Tibial nerve (tissue), 4 donors: ENCODE measurements at regions not wholly inside any gene's neighbourhood (a gene's known extent, or its start where the extent isn't known, plus 50 kb on each side); places are given as distances from the start of the nearest gene placed in this dataset.

Source experiments
- DNase-seq, 2 donors: peaks; one replicate each; pipeline ENCODE4 v3.0.0-alpha.2; 2019; ENCODE audit warnings: low spot score in 2 of 2
- H3K27ac ChIP-seq, 4 donors: fragments of 200-600 bp; sonication (generic) in 3 of 4; one replicate each; pipeline ENCODE4 v1.5.1; 2017 to 2019; ENCODE audit warnings: mild to moderate bottlenecking in 1 of 4
- H3K27me3 ChIP-seq, 2 donors: fragments of 200-600 bp; sonication (generic) in 1 of 2; one replicate each; pipeline versions ENCODE4 v1.5.1 to v1.6.0; 2017 to 2019
- H3K36me3 ChIP-seq, 3 donors: fragments of 200-600 bp; sonication (generic); one replicate each; pipeline ENCODE4 v1.5.1; 2018 to 2019
- H3K4me1 ChIP-seq, 4 donors: fragments of 200-600 bp; sonication (generic) in 3 of 4; one replicate each; pipeline ENCODE4 v1.5.1; 2017 to 2019
- H3K4me3 ChIP-seq, 4 donors: fragments of 200-600 bp; sonication (generic) in 3 of 4; one replicate each; pipeline ENCODE4 v1.5.1; 2017 to 2019; ENCODE audit warnings: mild to moderate bottlenecking in 1 of 4, moderate library complexity in 1 of 4
- H3K9me3 ChIP-seq, 4 donors: fragments of 200-600 bp; sonication (generic) in 3 of 4; one replicate each; pipeline ENCODE4 v1.5.1; 2017 to 2019
- CTCF ChIP-seq, 5 experiments: fragments of 200-600 bp in 3 of 5; fragments of 450-650 bp in 2 of 5; sonication (generic) in 3 of 5; IDR thresholded peaks; one replicate each; pipeline ENCODE4 v1.5.1; 2016 to 2019; ENCODE audit warnings: antibody characterized with exemption in 5 of 5, mild to moderate bottlenecking in 3 of 5, moderate library complexity in 2 of 5
- EP300 ChIP-seq, 2 donors: sonication (generic); formaldehyde crosslinking; IDR thresholded peaks; one replicate each; pipeline ENCODE4 v1.6.1; 2017; ENCODE audit warnings: antibody characterized with exemption in 2 of 2, mild to moderate bottlenecking in 1 of 2
- POLR2A ChIP-seq, 2 donors: fragments of 450-650 bp; IDR thresholded peaks; one replicate each; pipeline ENCODE4 v1.6.1; 2017; ENCODE audit warnings: antibody characterized with exemption in 2 of 2, mild to moderate bottlenecking in 2 of 2, moderate library complexity in 2 of 2
- WGBS, 2 donors: methylation state at CpG; one replicate each; pipeline ENCODE4 v1.1.5; 2018; 5-methylcytosine and 5-hydroxymethylcytosine counted together

- H3K4me1 ChIP-seq: peaks cover 0 to 8% (median 0%) of the 10 kb centered on the region in 4 donors
- H3K27ac ChIP-seq: peak overlapping the region in 1 of 4 donors; percentile 4
- H3K4me3 ChIP-seq: no peak overlapping the region
- no peaks in the 10 kb centered on the region for H3K27me3 ChIP-seq
- DNase-seq: no peak
- H3K9me3 ChIP-seq: no peaks in the 10 kb centered on the region
- H3K36me3 ChIP-seq: no peaks in the 10 kb centered on the region
- WGBS, 2 donors: 33 to 39% methylated on average over 2 of the region's 2 CpGs
- TF ChIP-seq CTCF (IDR thresholded peaks at IDR 0.05): no peak
- TF ChIP-seq EP300 (IDR thresholded peaks at IDR 0.05): no peak
- TF ChIP-seq POLR2A (IDR thresholded peaks at IDR 0.05): no peak
Measured at GRCh38 chr14:51472881-51473280, 178.8 kb upstream of the FRMD6 start.

GRCh38 chr14:51473351-51473750 is 178.4 kb upstream of the FRMD6 start:
- WGBS, 2 donors: 84 to 90% methylated on average over 4 of the region's 4 CpGs

GRCh38 chr14:51473808-51474565 is 177.7 kb upstream of the FRMD6 start:
- Histone ChIP-seq H3K27ac (no peak overlapping the region), H3K9me3 (no peaks in the 10 kb centered on the region), H3K36me3 (no peaks in the 10 kb centered on the region), H3K27me3 (no peaks in the 10 kb centered on the region), H3K4me1 (peaks cover 0 to 8% (median 0%) of the 10 kb centered on the region in 4 donors), H3K4me3 (no peak overlapping the region)
- WGBS, 2 donors: 73 to 75% methylated on average over 6 of the region's 6 CpGs
- no peak for DNase-seq
- no peak for TF ChIP-seq POLR2A (IDR thresholded peaks at IDR 0.05)
- no peak for TF ChIP-seq CTCF (IDR thresholded peaks at IDR 0.05)
- no peak for TF ChIP-seq EP300 (IDR thresholded peaks at IDR 0.05)

More at GRCh38 chr14:51473351-51473750, 178.4 kb upstream of the FRMD6 start:
- Histone ChIP-seq H3K36me3 (no peaks in the 10 kb centered on the region), H3K4me3 (no peak overlapping the region), H3K27me3 (no peaks in the 10 kb centered on the region), H3K9me3 (no peaks in the 10 kb centered on the region), H3K4me1 (peaks cover 0 to 8% (median 0%) of the 10 kb centered on the region in 4 donors), H3K27ac (no peak overlapping the region)
- DNase-seq: no peak
- no peak for TF ChIP-seq POLR2A (IDR thresholded peaks at IDR 0.05)
- TF ChIP-seq EP300 (IDR thresholded peaks at IDR 0.05): no peak
- no peak for TF ChIP-seq CTCF (IDR thresholded peaks at IDR 0.05)

- Histone ChIP-seq H3K36me3 (no peaks in the 10 kb centered on the region), H3K4me1 (peaks cover 0 to 12% (median 0%) of the 10 kb centered on the region in 4 donors), H3K4me3 (no peak overlapping the region), H3K27ac (no peak overlapping the region), H3K27me3 (no peaks in the 10 kb centered on the region), H3K9me3 (no peaks in the 10 kb centered on the region)
- DNase-seq: no peak
- no peak for TF ChIP-seq CTCF (IDR thresholded peaks at IDR 0.05)
- TF ChIP-seq POLR2A (IDR thresholded peaks at IDR 0.05): no peak
- TF ChIP-seq EP300 (IDR thresholded peaks at IDR 0.05): no peak
Measured at GRCh38 chr14:51474854-51475253, 176.9 kb upstream of the FRMD6 start.

GRCh38 chr14:51478175-51478621 is 173.5 kb upstream of the FRMD6 start:
- Histone ChIP-seq H3K27me3 (no peaks in the 10 kb centered on the region), H3K4me3 (no peak overlapping the region), H3K9me3 (no peaks in the 10 kb centered on the region), H3K27ac (no peak overlapping the region), H3K4me1 (peaks cover 0 to 13% (median 0%) of the 10 kb centered on the region in 4 donors), H3K36me3 (no peaks in the 10 kb centered on the region)
- DNase-seq: no peak
- 79 to 82% methylated on average over 4 of the region's 4 CpGs for WGBS, 2 donors
- TF ChIP-seq CTCF (IDR thresholded peaks at IDR 0.05): no peak
- TF ChIP-seq EP300 (IDR thresholded peaks at IDR 0.05): no peak
